GM18511 (cell line): ENCODE measurements at regions not wholly inside any gene's neighbourhood (a gene's known extent, or its start where the extent isn't known, plus 50 kb on each side); places are given as distances from the start of the nearest gene placed in this dataset.
"Not testable (repeated sequence)": the region's sequence is repeated elsewhere in the genome, so short reads cannot be mapped to it uniquely, and the experiment has no call there.

Experiments used
- ATAC-seq: cut with Tn5 transposase; IDR thresholded peaks from one replicate; pipeline ENCODE4 v1.9.1; 2021; ENCODE audit warnings: mild to moderate bottlenecking, moderate library complexity; ENCODE audit not compliant: unreplicated experiment

DNA sequence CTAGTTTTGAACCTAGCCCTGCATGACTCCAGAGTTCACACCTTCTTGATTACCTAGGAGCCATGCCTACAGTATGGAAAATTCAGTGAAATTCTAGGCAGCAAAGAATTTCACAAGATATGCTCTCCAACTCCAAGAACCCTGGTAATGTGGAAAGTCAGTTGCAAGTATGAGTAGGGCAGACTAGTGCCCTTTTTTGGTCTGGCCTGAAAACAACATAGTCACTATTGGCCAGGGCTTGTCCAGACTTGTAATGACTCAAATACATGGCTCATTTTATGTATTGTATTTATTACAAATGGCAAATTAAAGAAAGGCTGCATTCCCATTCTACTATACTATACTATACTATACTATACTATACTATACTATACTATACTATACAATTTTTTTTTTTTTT, 160.4 kb downstream of the ESM1 start:
- ATAC-seq: no peak

DNA sequence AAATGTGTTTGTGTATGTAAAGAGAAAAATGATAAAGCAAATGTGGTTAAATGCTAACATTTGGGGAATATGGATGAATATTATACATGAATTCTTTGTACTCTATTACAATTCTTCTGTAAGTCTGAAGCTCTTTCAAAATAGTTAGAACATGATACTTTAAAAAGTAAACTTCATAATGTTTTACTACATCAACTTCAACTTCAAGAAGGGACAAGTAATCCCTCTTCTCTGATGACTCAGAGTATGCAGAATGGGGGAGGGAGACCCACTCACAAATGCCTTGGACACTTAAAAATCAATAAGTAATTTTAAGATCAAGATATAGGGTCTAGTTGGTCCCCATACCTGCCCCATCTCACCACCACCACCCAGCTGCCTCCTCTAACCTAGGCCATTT, 162.4 kb downstream of the ESM1 start:
- no peak for ATAC-seq

DNA sequence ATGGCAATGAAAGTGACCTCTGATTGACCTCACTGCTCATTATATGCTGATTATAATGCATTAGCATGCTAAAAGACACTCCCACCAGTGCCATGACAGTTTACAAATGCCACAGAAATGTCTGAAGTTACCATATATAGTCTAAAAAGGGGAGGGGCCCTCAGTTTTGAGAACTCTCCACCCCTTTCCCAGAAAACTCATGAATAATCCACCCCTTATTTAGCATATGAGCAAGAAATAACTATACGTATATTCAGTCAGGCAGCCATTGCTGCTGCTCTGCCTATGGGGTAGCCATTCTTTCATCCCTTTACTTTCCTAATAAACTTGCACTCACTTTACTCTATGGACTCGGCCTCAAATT, 163.1 kb downstream of the ESM1 start:
- ATAC-seq: no peak

DNA sequence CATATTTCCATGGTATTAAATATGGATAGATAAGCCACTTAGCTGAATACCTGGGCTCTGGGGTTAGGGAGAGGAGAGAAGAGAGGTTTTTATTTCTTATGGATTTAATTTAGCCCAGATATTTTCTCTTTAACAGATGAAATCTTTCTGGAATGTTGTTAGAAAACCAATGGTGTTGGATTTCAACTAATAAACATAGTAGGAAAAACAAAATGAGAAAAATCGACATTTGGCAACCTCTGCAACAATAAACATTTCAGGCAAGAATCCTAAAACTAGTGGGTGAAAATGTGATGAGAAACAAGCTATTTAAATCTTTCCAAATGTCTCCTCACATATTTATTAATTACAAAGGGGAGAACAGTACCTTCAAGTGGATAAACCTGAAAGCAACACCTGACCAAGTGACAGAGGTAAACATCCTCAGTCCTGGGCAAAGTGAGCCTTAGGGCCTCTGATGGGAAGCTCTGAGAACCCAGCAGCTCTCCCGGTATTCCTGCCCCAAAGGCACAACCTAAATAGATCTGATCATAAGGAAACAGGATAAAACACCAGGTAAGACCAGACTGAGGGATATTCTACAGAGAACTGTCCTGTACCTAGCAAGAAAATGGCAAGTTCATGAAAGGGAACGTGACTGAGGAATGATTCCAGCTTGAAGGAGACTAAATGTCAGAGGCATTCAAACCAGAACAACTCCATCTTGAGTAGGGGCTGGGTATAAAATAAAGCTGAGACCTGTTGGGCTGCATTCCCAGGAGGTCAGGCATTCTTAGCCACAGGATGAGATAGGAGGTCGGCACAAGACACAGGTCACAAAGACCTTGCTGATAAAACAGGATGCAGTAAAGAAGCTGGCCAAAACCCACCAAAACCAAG, 163.7 kb downstream of the ESM1 start:
- no peak for ATAC-seq

DNA sequence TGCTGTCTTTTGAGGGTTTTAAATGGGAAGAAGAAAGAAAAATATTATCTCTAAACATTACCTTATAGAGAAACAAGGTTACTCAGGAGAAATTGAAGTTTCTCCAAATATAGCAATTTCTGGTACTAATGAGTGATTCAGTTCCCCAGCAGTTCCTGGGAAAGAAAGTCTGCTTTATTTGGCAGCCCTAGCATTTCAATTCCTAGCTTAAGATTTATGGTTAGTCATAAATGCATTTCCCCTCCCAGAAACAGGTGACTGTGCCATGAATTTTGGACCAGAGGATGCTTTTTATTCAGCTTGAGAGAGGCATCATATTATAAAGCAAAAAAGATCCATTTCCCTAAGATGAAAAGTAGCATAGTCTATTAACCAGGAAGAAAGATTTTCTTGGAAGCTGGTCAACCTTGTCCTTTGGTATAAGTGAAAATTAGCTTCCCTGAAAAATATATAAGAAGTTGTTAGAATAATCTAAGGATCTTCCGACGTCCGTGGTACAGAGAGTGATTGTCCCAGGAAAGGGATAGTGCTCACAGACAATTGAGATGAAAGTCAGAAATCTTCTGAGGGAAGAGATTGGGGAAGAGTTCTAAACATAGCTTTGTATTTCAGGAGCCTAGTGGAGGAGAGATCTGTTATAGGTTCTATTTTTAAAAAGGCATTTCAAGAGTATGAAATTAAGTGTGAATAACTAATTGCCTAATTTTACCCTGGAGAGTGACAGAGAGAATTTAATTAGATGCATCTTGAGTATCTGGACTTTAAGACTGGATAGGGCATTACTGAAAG, 164.9 kb downstream of the ESM1 start:
- no peak for ATAC-seq

DNA sequence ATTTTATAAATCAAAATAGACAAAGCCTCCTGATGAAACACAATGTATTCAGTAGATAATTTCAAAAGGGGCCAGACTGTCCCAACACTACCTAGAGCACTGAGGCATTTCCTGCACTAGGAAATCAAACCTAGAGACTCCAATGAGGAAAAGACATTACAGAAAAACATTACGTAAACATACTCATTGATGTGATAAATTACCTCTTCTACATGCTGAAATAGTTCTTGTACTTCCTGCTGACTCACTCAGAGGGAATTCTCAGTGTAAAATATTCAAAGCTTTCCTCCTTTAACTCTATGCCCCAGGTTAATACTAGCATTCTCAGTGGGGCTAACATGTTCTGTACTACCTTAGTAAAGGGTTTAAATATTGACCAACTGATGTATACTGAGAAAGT, 178.0 kb downstream of the ESM1 start:
- ATAC-seq: no peak

DNA sequence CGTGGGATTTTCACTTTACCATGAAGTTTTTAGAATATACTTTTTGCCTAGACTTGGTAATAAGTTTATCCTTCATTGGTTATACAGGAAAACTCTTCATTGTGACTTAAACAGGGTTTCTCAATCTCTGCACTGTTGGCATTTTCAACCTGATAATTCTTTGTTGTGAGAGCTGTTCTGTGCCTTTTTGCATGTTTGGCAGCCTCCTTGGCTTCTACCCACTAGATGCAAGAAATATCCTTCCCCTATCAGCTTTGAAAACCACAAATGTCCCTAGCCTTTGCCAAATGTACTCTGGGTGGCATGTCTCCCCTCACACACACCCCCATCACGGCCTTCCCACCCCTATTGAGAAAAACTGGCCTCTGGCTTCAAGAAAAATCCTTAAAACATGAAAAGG, 180.9 kb downstream of the ESM1 start:
- ATAC-seq: no peak

DNA sequence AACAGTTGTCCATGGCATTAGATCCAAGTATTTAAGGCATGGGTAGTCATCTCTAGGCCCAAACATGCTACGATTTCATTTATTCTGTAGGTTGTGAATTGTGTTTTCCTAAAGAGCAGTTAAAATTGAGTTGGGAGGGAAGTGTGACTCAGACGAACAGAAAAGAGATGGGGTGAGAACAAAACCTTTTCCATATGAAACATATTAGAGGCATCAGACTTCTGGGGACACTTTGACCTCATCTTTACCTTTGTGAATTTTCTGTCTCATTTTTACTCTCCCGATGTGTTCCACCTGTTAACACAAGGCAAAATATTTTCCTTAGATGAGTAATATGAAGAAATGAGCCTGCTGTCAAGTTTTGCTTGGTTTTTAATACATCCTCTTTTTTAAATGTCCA, 181.3 kb downstream of the ESM1 start:
- ATAC-seq: no peak

DNA sequence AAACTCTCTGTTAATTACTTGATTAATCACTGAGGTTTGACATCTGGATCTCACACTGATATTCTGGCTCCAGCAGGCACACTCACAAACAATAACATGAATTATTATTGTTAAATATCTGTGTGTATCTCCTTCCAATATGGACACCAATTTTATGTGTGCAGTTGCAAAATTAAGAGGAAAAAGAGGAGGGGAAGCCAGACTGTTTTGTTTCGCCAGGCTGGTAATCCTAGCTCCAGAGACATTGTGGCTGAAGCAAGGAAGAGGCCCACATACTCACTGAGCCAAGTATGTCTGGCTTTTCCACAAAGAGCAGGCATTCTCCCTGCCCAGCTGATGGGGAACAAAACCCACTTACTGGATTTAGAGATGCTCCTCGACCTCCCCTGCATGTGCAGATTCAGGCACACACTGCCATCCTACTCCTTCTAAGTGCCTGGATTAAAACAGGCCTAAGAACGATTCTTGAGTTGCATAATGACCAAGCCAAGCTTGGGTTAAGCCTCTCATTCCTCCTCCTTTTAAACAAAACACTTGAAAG, 181.9 kb downstream of the ESM1 start:
- no peak for ATAC-seq

DNA sequence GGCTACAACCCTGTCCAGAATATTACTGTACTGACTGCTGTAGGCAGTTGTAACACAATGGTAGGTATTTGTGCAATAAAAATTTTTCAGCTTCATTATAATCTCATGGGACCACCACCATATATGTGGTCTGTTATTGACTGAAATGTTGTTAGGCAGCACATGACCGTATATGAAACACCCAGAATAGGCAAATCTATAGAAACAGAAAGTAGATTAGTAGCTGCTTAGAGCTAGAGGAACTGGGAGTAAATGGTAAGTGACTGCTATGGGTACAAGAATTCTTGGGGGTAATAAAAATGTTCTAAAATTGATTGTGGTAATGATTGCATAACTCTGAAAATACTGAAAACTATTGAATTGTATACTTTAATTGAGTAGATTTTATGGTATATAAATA, 185.7 kb downstream of the ESM1 start:
- ATAC-seq: peak; percentile 77

DNA sequence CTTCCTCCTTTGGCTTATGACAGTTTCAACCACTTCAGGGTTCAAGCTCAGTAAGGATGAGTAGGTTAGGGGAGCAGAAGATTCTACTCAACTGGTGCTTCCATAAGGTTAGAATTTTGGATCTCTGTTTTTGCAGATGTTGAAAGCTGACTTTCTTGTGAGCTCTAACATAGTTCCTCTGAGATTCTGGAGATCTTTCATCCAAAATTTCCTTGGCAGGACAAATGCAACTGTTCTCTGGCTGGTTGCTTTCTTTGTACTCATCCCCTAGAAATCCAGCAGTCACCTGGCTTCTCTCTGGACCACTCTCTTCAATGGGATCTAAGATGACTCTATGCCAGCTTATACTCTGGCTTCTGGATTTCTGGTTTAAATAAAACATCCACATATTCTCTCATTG, 189.6 kb downstream of the ESM1 start:
- no peak for ATAC-seq

DNA sequence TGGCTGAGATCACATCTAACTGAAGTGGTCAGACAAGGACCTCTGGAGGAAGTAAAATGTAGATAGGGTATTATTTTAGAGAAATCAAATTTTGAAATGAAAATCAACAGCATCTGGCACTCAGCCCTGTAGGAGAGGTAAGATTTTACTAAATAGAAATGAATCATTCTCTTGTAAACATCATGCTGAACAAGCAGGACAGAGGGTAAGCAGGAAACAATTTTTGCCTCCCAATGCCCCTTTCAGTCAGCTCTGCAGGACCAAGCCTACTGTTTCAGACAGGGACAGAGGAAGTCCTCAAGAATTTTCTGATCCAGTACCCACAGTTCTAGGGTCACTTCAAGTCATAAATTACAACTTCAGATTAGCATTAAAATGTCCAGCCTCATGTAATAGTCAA, 190.1 kb downstream of the ESM1 start:
- ATAC-seq: no peak

DNA sequence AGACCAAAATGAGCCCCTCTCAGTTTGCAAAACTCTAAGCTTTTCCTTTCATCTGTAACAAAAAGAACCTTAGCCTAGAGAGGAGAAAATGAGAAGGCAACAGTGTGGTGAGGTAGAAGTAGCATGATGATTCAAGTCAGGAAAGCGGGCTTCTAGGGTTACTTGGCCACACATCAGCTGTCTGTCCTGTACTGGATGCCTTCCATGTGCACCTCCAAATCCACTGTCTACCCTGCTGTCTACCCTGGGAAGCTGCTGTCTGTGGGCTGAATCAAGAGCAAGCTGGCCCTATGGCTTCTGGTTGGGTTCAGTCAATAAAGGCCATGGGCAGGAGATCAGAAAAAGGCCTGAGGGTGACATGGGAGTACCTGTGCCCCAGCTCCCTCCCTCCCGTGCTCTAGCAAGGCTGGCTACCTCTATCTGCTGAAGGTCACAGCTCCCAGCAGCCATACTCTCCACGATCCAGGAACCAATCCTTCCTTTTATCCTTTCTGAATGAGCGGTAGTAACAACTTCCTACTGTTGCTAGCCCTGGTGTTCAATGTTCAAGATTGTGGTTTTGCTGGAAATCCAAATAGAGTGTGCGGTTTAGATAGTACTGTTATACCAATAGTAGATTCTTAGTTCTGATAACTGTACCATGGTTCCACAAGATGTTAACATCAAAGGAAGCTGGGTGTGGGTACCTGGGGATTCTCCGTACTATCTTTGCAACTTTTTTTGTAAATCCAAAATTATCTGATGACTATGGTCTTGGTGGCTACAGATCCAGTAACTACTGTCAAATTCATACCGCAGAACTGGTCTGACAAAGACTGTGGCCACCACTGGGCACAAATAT, 191.0 kb downstream of the ESM1 start:
- no peak for ATAC-seq

DNA sequence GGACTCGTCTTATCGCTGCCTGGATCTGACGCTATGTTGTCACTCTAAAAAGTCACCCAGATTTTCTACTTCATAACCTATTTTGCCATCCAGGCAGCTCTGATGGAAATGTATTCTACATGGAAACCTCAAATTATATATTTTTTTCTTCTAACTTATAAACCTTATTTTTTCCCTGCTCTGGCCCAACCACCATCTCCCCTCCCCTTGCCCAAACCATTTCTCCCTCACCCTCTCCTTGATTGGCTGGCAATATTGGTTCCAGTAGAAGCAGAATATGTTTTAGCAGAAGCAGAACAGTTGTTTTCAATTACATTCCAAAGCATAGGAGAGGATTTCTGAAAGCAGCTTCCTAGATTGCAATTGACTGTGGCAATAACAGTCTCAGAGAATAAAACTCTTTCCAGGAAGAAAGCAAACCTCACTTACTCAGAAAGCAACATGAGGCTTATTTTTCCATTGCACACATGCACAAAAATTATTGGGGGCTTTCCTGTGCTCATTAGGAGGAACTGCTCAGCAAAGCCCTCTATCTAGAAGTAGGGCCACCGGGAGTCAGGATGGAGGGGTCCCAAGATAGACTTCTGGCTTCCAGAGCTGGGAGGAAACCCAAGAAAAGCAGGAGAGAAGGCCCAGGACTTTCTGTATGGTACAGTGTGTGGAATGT, 191.8 kb downstream of the ESM1 start:
- ATAC-seq: no peak

DNA sequence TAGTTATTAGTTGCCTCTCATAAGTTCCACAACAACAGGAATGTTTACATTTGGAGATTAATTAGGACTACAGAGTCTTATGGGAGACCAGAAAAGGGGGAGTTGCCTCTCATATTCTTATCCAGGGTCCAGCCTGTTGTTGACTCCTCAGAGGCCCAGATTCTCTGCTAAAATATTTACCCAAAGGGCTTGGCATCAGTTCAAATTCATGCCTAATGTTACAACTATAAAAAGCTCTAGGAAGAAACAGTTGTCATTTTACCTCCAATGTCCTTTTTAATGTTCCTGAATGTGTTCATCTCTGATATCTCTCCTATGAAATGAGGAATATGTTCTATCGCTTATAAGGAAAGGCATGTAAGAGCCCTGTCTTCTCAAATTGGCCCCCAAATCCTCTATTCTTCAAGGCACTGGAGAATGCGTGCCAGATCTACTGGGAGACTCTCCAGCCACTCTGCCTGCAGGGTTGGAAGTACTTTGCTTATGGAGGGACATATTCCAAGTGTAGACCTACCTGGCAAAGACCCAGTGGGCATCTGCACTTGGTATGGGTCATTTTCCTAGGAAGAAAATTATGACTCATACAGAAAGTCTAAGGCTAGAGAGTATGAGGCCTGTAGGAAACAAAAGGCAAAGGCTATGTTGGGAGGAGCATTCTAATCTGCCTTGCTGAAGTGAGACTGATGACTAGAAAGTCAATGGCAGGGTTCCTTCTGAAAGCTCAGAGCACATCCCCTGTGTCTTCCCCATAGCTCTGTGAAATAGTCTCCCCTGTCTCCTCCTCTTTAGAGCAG, 192.6 kb downstream of the ESM1 start:
- no peak for ATAC-seq

DNA sequence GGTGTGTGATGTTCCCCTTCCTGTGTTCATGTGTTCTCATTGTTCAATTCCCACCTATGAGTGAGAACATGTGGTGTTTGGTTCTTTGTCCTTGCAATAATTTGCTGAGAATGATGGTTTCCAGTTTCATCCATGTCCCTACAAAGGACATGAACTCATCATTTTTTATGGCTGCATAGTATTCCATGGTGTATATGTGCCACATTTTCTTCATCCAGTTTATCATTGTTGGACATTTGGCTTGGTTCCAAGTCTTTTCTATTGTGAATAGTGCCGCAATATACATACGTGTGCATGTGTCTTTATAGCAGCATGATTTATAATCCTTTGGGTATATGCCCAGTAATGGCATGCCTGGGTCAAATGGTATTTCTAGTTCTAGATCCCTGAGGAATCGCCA, 197.5 kb downstream of the ESM1 start:
- not testable (repeated sequence) for ATAC-seq

DNA sequence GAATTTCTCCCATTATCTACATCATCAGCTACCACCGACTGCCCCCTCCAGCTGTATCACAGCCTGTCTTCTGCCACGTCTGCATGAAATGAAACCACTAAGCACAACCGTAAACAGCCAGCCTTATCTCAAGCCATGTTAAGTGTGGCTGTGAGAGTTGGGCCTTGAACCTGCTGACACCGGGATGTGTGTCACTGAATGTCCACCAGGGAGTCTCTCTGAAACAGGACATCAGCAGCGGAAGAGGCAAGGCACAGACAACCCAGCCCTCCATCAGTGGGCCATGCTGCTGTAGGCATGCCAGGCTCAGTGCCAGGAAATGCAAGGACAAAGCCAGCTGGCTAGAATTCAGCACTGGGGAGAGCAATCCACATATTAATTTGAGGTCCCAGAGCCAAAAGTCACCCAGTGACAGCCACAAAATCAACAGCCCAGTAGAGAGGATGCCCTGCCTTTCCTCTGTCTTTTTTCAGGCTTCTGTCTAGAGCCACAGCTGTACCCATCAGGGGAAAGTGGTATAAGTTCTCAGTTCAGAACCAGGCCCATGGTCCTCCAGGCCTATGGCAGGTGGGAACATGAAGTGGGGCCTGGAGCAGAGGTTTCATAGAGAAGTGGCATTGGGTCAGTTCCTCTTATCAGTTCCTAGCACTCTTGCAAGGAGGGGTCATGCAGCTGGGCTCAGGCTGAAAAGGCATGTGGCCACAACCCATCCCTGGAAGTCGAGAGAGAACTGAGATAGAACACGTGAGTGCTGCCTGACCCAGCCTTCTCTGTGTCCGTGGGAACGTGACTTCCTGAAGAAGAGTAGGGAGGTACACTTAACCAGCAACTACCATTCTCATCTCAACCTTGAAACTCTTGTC, 199.4 kb downstream of the ESM1 start:
- ATAC-seq: peak; percentile 73

DNA sequence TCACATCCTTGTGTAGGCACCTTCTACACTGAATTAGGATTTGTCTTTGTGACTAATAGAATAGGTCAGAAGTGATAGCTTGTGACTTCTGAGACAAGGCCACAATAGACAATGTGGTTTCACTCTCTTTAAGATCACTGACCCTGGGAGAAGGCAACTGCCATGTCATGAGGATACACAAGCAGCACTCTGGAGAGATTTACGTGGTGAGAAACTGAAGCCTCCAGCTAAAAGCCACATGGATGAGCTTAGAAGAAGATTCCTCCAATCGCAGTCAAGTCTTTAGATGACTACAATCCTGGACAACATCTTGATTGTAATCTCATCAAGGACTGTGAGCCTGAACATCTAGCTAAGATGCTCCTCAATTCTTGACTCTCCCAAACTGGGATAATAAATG, 206.6 kb downstream of the ESM1 start:
- no peak for ATAC-seq

DNA sequence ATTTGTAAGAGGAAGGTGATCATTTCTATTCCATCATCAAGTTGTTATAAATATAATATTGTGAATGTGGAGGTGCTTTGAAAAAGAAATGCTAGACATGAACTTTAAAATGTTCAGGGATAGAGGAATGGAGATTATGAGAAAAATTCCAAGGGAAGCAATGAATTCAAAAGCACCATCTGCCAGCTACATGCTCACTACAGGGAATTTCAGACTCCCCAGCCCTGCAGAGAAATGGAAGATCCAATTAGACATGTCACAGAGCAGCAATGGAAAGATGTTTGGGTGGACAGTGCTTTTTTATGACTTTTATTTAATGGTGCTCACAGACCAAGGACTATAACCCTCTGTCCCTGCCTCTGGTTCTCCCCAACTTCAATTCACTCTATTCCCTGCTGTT, 209.7 kb downstream of the ESM1 start:
- ATAC-seq: no peak
